HG03378 (cell line): ENCODE measurements at regions not wholly inside any gene's neighbourhood (a gene's known extent, or its start where the extent isn't known, plus 50 kb on each side); places are given as distances from the start of the nearest gene placed in this dataset.
"Not testable (repeated sequence)": the region's sequence is repeated elsewhere in the genome, so short reads cannot be mapped to it uniquely, and the experiment has no call there.

Source experiments
- ATAC-seq: cut with Tn5 transposase; IDR thresholded peaks from one replicate; pipeline ENCODE4 v1.9.1; 2021; ENCODE audit warnings: mild to moderate bottlenecking, moderate library complexity; ENCODE audit not compliant: unreplicated experiment

DNA sequence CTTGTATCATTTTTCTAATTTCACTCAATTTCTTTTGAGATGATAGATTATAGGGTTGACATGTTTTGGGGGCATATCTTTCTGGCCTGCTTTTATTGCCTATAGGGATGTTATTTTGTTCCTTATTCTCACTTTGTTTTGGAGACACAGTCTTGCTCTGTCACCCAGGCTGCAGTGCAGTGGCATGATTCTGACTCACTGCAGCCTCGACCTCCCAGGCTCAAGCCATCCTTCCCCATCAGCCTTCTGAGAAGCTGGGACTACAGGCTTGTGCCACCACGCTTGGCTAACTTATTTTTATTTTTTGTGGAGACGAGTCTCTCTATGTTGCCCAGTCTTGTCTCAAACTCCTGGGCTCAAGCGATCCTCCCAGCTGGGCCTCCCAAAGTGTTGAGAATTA is 72.8 kb upstream of the FAN1 start:
- no peak for ATAC-seq

DNA sequence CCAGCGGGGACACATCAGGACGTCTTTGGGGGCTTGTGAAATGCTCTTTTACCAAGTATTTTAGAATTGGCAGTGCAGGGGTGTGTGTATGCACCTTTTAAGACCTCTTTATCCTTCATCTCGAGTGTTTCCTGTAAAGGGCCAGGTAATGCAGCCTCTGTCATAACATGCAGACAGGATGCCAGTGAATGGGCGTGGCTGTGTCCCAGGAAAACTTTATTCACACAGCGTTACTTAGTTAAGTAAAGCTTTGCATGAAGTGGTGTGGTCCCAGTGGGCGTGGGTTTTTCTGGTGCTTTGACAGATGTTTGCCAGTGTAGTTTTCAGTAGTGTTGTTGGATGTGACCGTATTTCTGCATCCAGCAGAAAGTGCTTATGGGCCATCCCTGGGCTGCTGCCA is 70.3 kb upstream of the FAN1 start:
- ATAC-seq = not testable (repeated sequence)

- not testable (repeated sequence) for ATAC-seq
Measured at GRCh38 chr15:30841639-30842038, 62.1 kb upstream of the FAN1 start.

GRCh38 chr15:30842798-30843472 is 60.8 kb upstream of the FAN1 start:
- peak; percentile 90 for ATAC-seq

- ATAC-seq = not testable (repeated sequence)
Measured at GRCh38 chr15:30845536-30845935, 58.2 kb upstream of the FAN1 start.
